IMR-90 (cell line): ENCODE measurements at regions not wholly inside any gene's neighbourhood (a gene's known extent, or its start where the extent isn't known, plus 50 kb on each side); places are given as distances from the start of the nearest gene placed in this dataset.

ENCODE experiments used
- ATAC-seq: fragments of 200-7000 bp; cut with Tn5 transposase; 2 replicates; pipeline ENCODE4 v1.9.1; 2020; ENCODE audit warnings: low read depth, mild to moderate bottlenecking, moderate library complexity
- BruUV-seq: library from RNA; stranded (reverse); fragments of 400-500 nt; replicated peaks from 2 replicates; lab custom pipeline; 2021; lab: Mats Ljungman, UMichigan
- CTCF ChIA-PET: fragments of 300-600 bp; formaldehyde crosslinking; extraction: SDS; loops from one replicate; lab custom pipeline; 2021; ENCODE audit warnings: antibody characterized with exemption; lab: Yijun Ruan, JAX
- POLR2A ChIA-PET: fragments of 300-600 bp; sonication (Branson Sonifier 250); formaldehyde crosslinking; loops from one replicate; lab custom pipeline; 2022; ENCODE audit warnings: antibody characterized with exemption; ENCODE audit not compliant: unreplicated experiment; lab: Charles Lee
- DNase-seq: peaks from one replicate; pipeline ENCODE4 v3.0.0; 2013
- H2AFZ ChIP-seq: replicated peaks from 2 replicates; pipeline ENCODE3; 2013; ENCODE audit warnings: low read length, mild to moderate bottlenecking; ENCODE audit not compliant: poor library complexity
- H2AK5ac ChIP-seq: 2 replicates; pipeline ENCODE4 v1.6.1; 2013; ENCODE audit warnings: low read depth, low read length, inconsistent platforms
- H2AK9ac ChIP-seq: replicated peaks from 2 replicates; pipeline ENCODE3; 2013; ENCODE audit warnings: mild to moderate bottlenecking, low read depth, low read length, moderate library complexity; ENCODE audit not compliant: poor library complexity
- H2BK120ac ChIP-seq: 2 replicates; pipeline ENCODE4 v1.6.1; 2013; ENCODE audit warnings: low read depth, low read length, inconsistent platforms
- H2BK15ac ChIP-seq: 3 replicates; pipeline ENCODE4 v1.6.1; 2013; ENCODE audit warnings: low read depth, low read length, inconsistent platforms
- H2BK20ac ChIP-seq: 2 replicates; pipeline ENCODE4 v1.6.1; 2013; ENCODE audit warnings: low read depth, mild to moderate bottlenecking, inconsistent platforms, low read length, moderate library complexity
- H2BK5ac ChIP-seq: 2 replicates; pipeline ENCODE4 v1.6.1; 2013; ENCODE audit warnings: mild to moderate bottlenecking, low read depth, low read length, inconsistent platforms; ENCODE audit not compliant: poor library complexity, severe bottlenecking
- H3K14ac ChIP-seq: replicated peaks from 2 replicates; pipeline ENCODE4 v1.6.1; 2013; ENCODE audit warnings: low read depth, low read length, inconsistent platforms
- H3K18ac ChIP-seq: 2 replicates; pipeline ENCODE4 v1.6.1; 2013; ENCODE audit warnings: low read depth, low read length, control low read depth
- H3K23ac ChIP-seq: 2 replicates; pipeline ENCODE4 v1.6.1; 2013; ENCODE audit warnings: low read depth, low read length, inconsistent platforms
- H3K27ac ChIP-seq: 2 replicates; pipeline ENCODE4 v1.5.1; 2013; ENCODE audit warnings: mild to moderate bottlenecking, control low read depth, low read length; ENCODE audit not compliant: insufficient read depth
- H3K27me3 ChIP-seq: 2 replicates; pipeline ENCODE4 v1.6.1; 2013; ENCODE audit warnings: low read length; ENCODE audit not compliant: control insufficient read depth, insufficient read depth
- H3K36me3 ChIP-seq: 2 replicates; pipeline ENCODE4 v1.6.1; 2013; ENCODE audit warnings: low read length, mixed read lengths; ENCODE audit not compliant: control insufficient read depth, insufficient read depth
- H3K4ac ChIP-seq: 2 replicates; pipeline ENCODE4 v1.6.1; 2013; ENCODE audit warnings: low read depth, low read length, inconsistent platforms
- H3K4me1 ChIP-seq: 2 replicates; pipeline ENCODE4 v1.6.1; 2013; ENCODE audit warnings: low read length, mixed read lengths; ENCODE audit not compliant: control insufficient read depth, insufficient read depth
- H3K4me2 ChIP-seq: 2 replicates; pipeline ENCODE4 v1.6.1; 2013; ENCODE audit warnings: low read depth, mild to moderate bottlenecking, control low read depth, low read length, moderate library complexity
- H3K4me3 ChIP-seq: 2 replicates; pipeline ENCODE4 v1.5.1; 2013; ENCODE audit warnings: low read depth, mild to moderate bottlenecking, control low read depth, low read length, moderate library complexity; ENCODE audit not compliant: insufficient read depth
- H3K56ac ChIP-seq: 2 replicates; pipeline ENCODE4 v1.6.1; 2013; ENCODE audit warnings: low read length, inconsistent platforms; ENCODE audit not compliant: insufficient read depth; ENCODE audit errors: extremely low read depth
- H3K79me1 ChIP-seq, 2 experiments: 2 replicates each; pipeline ENCODE4 v1.6.1; 2013; ENCODE audit warnings: low read length in 2 of 2, inconsistent platforms in 1 of 2, low read depth in 1 of 2
- H3K9ac ChIP-seq: 2 replicates; pipeline ENCODE4 v1.6.1; 2013; ENCODE audit warnings: low read depth, low read length, control low read depth
- H3K9me1 ChIP-seq: 2 replicates; pipeline ENCODE4 v1.6.1; 2013; ENCODE audit warnings: low read length, inconsistent platforms; ENCODE audit not compliant: insufficient read depth
- H3K9me3 ChIP-seq: 2 replicates; pipeline ENCODE4 v1.6.1; 2013; ENCODE audit warnings: low read length; ENCODE audit not compliant: control insufficient read depth, insufficient read depth
- H4K20me1 ChIP-seq: 2 replicates; pipeline ENCODE4 v1.6.1; 2013; ENCODE audit warnings: low read length, inconsistent platforms; ENCODE audit not compliant: insufficient read depth
- H4K5ac ChIP-seq: 2 replicates; pipeline ENCODE4 v1.6.1; 2013; ENCODE audit warnings: mild to moderate bottlenecking, low read depth, low read length, control low read depth
- H4K8ac ChIP-seq, 2 experiments: 2 replicates each; pipeline ENCODE4 v1.6.1; 2013; ENCODE audit warnings: low read depth in 2 of 2, low read length in 2 of 2, control low read depth in 1 of 2, inconsistent platforms in 1 of 2
- H4K91ac ChIP-seq: 2 replicates; pipeline ENCODE4 v1.6.1; 2013; ENCODE audit warnings: low read depth, low read length, inconsistent platforms; ENCODE audit not compliant: insufficient read depth
- BHLHE40 ChIP-seq: fragments of 150-350 bp; IDR thresholded peaks from 2 replicates; pipeline ENCODE4 v1.6.1; 2016; ENCODE audit warnings: mild to moderate bottlenecking, low read depth, low read length
- MXI1 ChIP-seq: IDR thresholded peaks from 2 replicates; pipeline ENCODE4 v1.6.1; 2012; ENCODE audit warnings: low read depth, mild to moderate bottlenecking, low read length, moderate library complexity, borderline replicate concordance
- WGBS, 2 experiments: methylation state at CpG; one replicate each; pipeline versions ENCODE4 v1.1.5 to v1.1.7; 2013; ENCODE audit warnings: missing lambda C conversion rate in 2 of 2; ENCODE audit not compliant: insufficient read length in 1 of 2; ENCODE audit errors: extremely low coverage in 2 of 2; 5-methylcytosine and 5-hydroxymethylcytosine counted together
- dilution Hi-C: fragments of 300-500 bp; cut with HindIII; formaldehyde crosslinking; loops from one replicate; pipeline ENCODE4 v1.14.3; 2018; ENCODE audit warnings: low sequenced_read_pairs; ENCODE audit not compliant: unreplicated experiment
- in situ Hi-C: fragments of 300-500 bp; cut with MboI; formaldehyde crosslinking; loops from 3 replicates; pipeline ENCODE4 v1.14.3; 2019; ENCODE audit warnings: low sequenced_read_pairs, inconsistent platforms, mixed read lengths
- intact Hi-C: fragments of 100-400 bp; cut with micrococcal nuclease; formaldehyde crosslinking; loops from 2 replicates; pipeline ENCODE4 v1.10.0; 2022

- Histone ChIP-seq H4K5ac (peak overlapping the region; percentile 75), H3K4ac (peak overlapping the region; percentile 41; the same call in 1 of the 2 replicates), H3K27ac (peak overlapping the region; percentile 44; the same call in 1 of the 2 replicates), H3K27me3 (no peaks in the 10 kb centered on the region), H2BK120ac (peak overlapping the region; percentile 54), H3K14ac (no peak overlapping the region), H2AFZ (no peak overlapping the region), H3K4me1 (peaks cover 4% of the 10 kb centered on the region; the same call in 1 of the 2 replicates), H3K9ac (no peak overlapping the region), H2AK9ac (no peak overlapping the region), H3K9me3 (no peaks in the 10 kb centered on the region), H3K18ac (peak overlapping the region; percentile 95; the same call in 1 of the 2 replicates), H3K36me3 (no peaks in the 10 kb centered on the region), H2BK5ac (peak overlapping the region; percentile 98), H3K23ac (no peak overlapping the region), H2AK5ac (no peak overlapping the region), H2BK15ac (peak overlapping the region; percentile 86), H3K4me2 (0 out of 2 replicates have a peak overlapping the region, but pooled peaks have one; percentile 22), H3K56ac (no peak overlapping the region), H4K20me1 (no peaks in the 10 kb centered on the region), H3K9me1 (no peaks in the 10 kb centered on the region), H2BK20ac (peak overlapping the region; percentile 70; the same call in 1 of the 2 replicates), H4K91ac (no peak overlapping the region), H3K79me1 (no peaks in the 10 kb centered on the region), H4K8ac (peak overlapping the region in 1 of 2 experiments; percentile 19; a peak in 3 of 4 replicates), H3K4me3 (no peak overlapping the region)
- dilution Hi-C loops = no loop called here
- POLR2A ChIA-PET = no interaction called here
- ATAC-seq (peak; percentile 40), DNase-seq (peak; percentile 87)
- no TSS peak for BruUV-seq
- TF ChIP-seq BHLHE40 (peak; percentile 35; the same call in 1 of the 2 replicates), MXI1 (no peak)
- CTCF ChIA-PET = no interaction called here
- no CpG with 5 or more reads among the region's 5 CpGs for WGBS, 2 experiments
- intact Hi-C loops = no loop called here
- in situ Hi-C loops = no loop called here
Observed at GRCh38 chr7:81638198-81638597, 131.6 kb downstream of the HGF start.
